ENCODE measurements at regions not wholly inside any gene's neighbourhood (a gene's known extent, or its start where the extent isn't known, plus 50 kb on each side); places are given as distances from the start of the nearest gene placed in this dataset.
"Not testable (repeated sequence)": the region's sequence is repeated elsewhere in the genome, so short reads cannot be mapped to it uniquely, and the experiment has no call there.

GRCh38 chr16:29253066-29253590, 153.4 kb downstream of the NPIPB11 start:
- not testable (repeated sequence) for TF ChIP-seq CTCF, POLR2A (IDR thresholded peaks at IDR 0.05)
